LNCaP clone FGC (cell line): ENCODE measurements at regions not wholly inside any gene's neighbourhood (a gene's known extent, or its start where the extent isn't known, plus 50 kb on each side); places are given as distances from the start of the nearest gene placed in this dataset.
"Not testable (repeated sequence)": the region's sequence is repeated elsewhere in the genome, so short reads cannot be mapped to it uniquely, and the experiment has no call there.

Experiments used
- DNase-seq: peaks from one replicate; pipeline ENCODE4 v3.0.0-alpha.2; 2011; ENCODE audit warnings: low read depth
- H3K4me3 ChIP-seq: 2 replicates; pipeline ENCODE4 v1.5.1; 2011; ENCODE audit warnings: mild to moderate bottlenecking, low read depth, low read length, control low read depth
- CTCF ChIP-seq: IDR thresholded peaks from 2 replicates; pipeline ENCODE4 v1.5.1; 2012; ENCODE audit warnings: mild to moderate bottlenecking; ENCODE audit not compliant: control insufficient read depth, insufficient read depth; ENCODE audit errors: extremely low read depth

- TF ChIP-seq CTCF: no peak
- DNase-seq: no peak
- no peak overlapping the region for H3K4me3 ChIP-seq
Measured at GRCh38 chr2:131835621-131836091, 308.0 kb downstream of the CCDC74A start.

- not testable (repeated sequence) for DNase-seq
Measured at GRCh38 chr2:131836116-131836515, 308.4 kb downstream of the CCDC74A start.

DNA sequence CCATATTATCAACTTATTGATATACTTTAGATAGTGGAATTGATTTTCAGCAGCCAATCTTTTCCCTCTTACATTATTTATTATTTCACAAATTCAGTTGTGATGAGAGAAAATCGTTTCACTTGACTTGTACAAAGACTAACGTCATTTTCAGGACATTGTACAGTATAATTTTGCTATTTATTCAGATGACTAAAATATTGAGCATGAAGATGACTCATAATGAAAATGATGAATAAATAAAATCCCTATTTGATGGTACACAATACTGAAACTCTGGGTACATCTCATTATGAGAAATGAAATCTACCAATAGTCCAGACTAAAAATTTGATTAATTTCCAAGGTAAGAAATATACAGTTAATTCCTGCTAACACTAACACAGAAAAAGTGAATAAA, 316.4 kb downstream of the CCDC74A start:
- DNase-seq, H3K4me3 ChIP-seq: not testable (repeated sequence)

More at GRCh38 chr2:131836116-131836515, 308.4 kb downstream of the CCDC74A start:
- H3K4me3 ChIP-seq: not testable (repeated sequence)

- not testable (repeated sequence) for H3K4me3 ChIP-seq, DNase-seq
Measured at GRCh38 chr2:131856202-131856601, 305.6 kb downstream of the ANKRD30BL start.

- DNase-seq: not testable (repeated sequence)
Measured at GRCh38 chr2:131858197-131858596, 303.6 kb downstream of the ANKRD30BL start.

More at GRCh38 chr2:131858197-131858596, 303.6 kb downstream of the ANKRD30BL start:
- not testable (repeated sequence) for H3K4me3 ChIP-seq
